ENCODE measurements at regions not wholly inside any gene's neighbourhood (a gene's known extent, or its start where the extent isn't known, plus 50 kb on each side); places are given as distances from the start of the nearest gene placed in this dataset.

DNA sequence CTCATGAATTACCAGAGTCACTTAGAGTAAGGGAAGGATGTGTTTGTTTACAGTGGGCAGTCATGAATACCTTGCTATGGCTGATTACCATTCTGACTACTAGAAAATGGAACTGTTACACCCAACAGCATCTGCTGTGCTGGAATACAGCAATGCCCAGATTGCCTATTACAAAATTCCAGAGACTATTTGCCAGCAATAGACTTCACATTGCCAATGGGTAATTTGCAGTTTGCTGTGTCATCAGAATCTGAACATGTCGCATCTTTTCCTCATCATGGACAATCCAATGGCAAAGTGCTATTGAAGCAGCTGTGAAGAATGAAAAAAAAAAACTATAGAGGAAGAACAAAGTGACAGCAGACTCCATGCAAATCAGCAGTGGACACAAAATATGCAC, 356.6 kb downstream of the CXXC4 start:
- intact Hi-C loops (cut with micrococcal nuclease): no loop called here
- ChIA-PET RAD21 (ENCODE audit: low non-redundant PET in 1 of 2, low total read pairs in 2 of 2, uncharacterized antibody in 2 of 2, unreplicated experiment in 2 of 2) (no interaction called here), CTCF (no interaction called here), POLR2A (no interaction called here)
- H3K36me3 ChIP-seq (ENCODE audit: control insufficient read depth in 1 of 2, insufficient read depth in 2 of 2, low read length in 2 of 2): no peaks in the 10 kb centered on the region
- no peaks in the 10 kb centered on the region for H3K9me2 ChIP-seq (ENCODE audit: insufficient read depth)
- H3K27me3 ChIP-seq (ENCODE audit: insufficient read depth, low read length): no peaks in the 10 kb centered on the region
- H3K79me2 ChIP-seq (ENCODE audit: insufficient read depth, low read length): no peaks in the 10 kb centered on the region
- ATAC-seq: no peak
- H3K4me2 ChIP-seq (ENCODE audit: low read length): no peak overlapping the region
- no peak overlapping the region for H3K4me3 ChIP-seq (replicated peaks in 1 of 2; ENCODE audit: low read depth in 1 of 2, low read length in 2 of 2)
- DNase-seq (ENCODE audit: low read depth, low spot score): no peak
- no peaks in the 10 kb centered on the region for H3K4me1 ChIP-seq (ENCODE audit: control insufficient read depth in 1 of 2, insufficient read depth in 2 of 2, low read length in 2 of 2)
- H4K20me1 ChIP-seq (ENCODE audit: insufficient read depth): no peaks in the 10 kb centered on the region
- no peaks in the 10 kb centered on the region for H3K9me3 ChIP-seq (ENCODE audit: control insufficient read depth in 1 of 2, insufficient read depth in 1 of 2, low read depth in 1 of 2, low read length in 2 of 2)
- TF ChIP-seq CBX3 (IDR thresholded peaks at IDR 0.05; ENCODE audit: low read depth): no peak
- TF ChIP-seq EGR1 (IDR thresholded peaks at IDR 0.05; ENCODE audit: low read depth): no peak
- no peak for TF ChIP-seq YY1 (IDR thresholded peaks at IDR 0.05; ENCODE audit: extremely low read depth, insufficient replicate concordance, low read depth, low read length)
- TF ChIP-seq CEBPB (IDR thresholded peaks at IDR 0.05; ENCODE audit: low read depth): no peak
- TF ChIP-seq EZH2 (IDR thresholded peaks at IDR 0.05): no peak
- TF ChIP-seq SIN3A (IDR thresholded peaks at IDR 0.05; ENCODE audit: low read depth): no peak
- no peak for TF ChIP-seq ELF1 (IDR thresholded peaks at IDR 0.05; ENCODE audit: borderline replicate concordance, low read depth)
- TF ChIP-seq, protein P1, sequence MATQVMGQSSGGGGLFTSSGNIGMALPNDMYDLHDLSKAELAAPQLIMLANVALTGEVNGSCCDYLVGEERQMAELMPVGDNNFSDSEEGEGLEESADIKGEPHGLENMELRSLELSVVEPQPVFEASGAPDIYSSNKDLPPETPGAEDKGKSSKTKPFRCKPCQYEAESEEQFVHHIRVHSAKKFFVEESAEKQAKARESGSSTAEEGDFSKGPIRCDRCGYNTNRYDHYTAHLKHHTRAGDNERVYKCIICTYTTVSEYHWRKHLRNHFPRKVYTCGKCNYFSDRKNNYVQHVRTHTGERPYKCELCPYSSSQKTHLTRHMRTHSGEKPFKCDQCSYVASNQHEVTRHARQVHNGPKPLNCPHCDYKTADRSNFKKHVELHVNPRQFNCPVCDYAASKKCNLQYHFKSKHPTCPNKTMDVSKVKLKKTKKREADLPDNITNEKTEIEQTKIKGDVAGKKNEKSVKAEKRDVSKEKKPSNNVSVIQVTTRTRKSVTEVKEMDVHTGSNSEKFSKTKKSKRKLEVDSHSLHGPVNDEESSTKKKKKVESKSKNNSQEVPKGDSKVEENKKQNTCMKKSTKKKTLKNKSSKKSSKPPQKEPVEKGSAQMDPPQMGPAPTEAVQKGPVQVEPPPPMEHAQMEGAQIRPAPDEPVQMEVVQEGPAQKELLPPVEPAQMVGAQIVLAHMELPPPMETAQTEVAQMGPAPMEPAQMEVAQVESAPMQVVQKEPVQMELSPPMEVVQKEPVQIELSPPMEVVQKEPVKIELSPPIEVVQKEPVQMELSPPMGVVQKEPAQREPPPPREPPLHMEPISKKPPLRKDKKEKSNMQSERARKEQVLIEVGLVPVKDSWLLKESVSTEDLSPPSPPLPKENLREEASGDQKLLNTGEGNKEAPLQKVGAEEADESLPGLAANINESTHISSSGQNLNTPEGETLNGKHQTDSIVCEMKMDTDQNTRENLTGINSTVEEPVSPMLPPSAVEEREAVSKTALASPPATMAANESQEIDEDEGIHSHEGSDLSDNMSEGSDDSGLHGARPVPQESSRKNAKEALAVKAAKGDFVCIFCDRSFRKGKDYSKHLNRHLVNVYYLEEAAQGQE (IDR thresholded peaks at IDR 0.05; ENCODE audit: low read depth): no peak
- TF ChIP-seq SRF (IDR thresholded peaks at IDR 0.05; ENCODE audit: low read depth): no peak
- TF ChIP-seq RAD21 (IDR thresholded peaks at IDR 0.05; ENCODE audit: low read depth): no peak
- TF ChIP-seq SP1 (IDR thresholded peaks at IDR 0.05; ENCODE audit: low read depth): no peak
- TF ChIP-seq TCF7L2 (IDR thresholded peaks at IDR 0.05; ENCODE audit: borderline replicate concordance, extremely low read depth, insufficient read depth, insufficient read length): no peak
- TF ChIP-seq POLR2AphosphoS5 (IDR thresholded peaks at IDR 0.05; ENCODE audit: low read depth, low read length): no peak
- no peak for TF ChIP-seq ZFX (IDR thresholded peaks at IDR 0.05)
- H3K9ac ChIP-seq (ENCODE audit: low read length): no peak overlapping the region
- BruUV-seq (replicated peaks): no TSS peak
- no peak overlapping the region for H2AFZ ChIP-seq (ENCODE audit: low read depth, low read length, poor library complexity, severe bottlenecking)
- no peak overlapping the region for H3K27ac ChIP-seq (ENCODE audit: low read depth, low read length)
